NCI-H460 (cell line): ENCODE measurements at regions not wholly inside any gene's neighbourhood (a gene's known extent, or its start where the extent isn't known, plus 50 kb on each side); places are given as distances from the start of the nearest gene placed in this dataset.

Experiments
- DNase-seq: peaks from one replicate; pipeline ENCODE4 v3.0.0-alpha.2; 2016; ENCODE audit warnings: low read depth; ENCODE audit errors: extremely low read depth

DNA sequence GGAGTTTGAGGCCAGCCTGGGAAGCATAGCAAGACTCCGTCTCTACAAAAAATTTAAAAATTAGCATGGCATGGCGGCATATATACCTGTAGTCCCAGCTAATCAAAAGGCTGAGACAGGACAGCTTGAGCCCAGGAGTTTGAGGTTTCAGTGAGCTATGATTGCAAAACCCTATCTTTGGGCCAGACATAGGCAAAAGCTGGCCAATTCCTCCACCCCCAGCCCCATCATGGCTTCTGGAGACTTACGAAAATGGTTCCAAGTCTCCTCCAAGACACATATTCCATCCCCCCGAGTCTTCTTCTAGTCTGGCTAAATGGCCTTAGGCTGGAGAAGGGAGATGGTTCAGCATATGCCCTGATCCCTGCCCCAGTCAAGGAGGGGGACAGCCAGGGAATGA lies 172.8 kb upstream of the HAAO start:
- DNase-seq: no peak

DNA sequence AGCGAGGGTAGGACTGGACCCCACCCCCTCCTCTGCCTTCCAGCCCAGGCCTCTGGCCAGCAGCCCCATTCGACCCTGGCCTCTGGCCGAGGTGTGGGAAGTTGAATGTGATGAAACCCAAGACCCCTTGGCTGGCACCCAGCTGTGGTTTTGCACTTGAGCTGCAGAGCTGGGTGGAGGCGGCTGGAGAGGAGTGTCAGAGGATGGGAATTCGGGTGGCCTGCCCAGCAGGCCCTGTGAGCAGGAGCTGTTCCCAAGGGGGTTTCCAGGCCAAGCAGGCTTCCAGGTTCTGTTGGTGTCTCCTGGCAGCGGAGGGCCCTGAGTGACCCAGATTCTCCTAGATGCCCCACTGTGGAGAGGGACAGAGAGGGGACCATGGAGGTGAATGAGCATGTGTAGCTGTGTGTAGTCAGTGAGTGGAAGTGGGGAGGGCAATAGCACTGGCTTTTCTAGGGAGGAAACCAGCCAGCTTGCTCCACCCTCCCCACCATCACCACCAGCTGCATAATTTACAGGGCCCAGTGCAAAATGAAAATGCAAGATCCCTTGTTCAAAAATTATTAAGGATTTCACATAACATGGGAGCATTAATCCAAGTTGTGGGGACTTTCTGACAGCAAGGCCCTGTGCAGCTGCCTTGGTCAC lies 172.2 kb upstream of the HAAO start:
- DNase-seq: no peak

DNA sequence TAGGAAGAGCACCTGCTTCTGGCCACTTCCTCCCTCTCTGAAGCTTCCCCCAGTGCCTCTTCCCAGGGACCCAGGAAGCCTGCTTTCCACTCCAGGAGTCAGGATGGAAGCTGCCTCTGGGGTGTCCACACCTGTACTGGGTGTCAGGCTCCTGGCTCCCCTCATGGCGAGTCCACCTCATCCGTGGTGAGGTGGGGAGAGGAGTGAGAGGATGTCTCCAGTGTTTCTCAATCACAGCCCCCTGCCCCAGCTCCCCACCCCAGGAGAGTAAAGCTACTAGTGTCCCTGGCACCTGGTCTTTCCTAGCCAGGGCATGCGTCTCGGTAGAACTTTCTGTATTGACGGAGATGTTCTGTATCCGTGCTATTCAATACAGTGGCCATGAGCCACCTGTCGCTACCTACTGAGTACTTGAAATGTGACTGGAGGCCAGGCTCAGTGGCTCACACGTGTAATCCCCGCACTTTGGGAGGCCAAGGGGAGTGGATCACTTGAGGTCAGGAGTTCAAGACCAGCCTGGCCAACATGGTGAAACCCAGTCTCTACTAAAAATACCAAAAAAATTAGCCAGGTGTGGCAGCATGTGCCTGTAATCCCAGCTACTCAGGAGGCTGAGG lies 171.2 kb upstream of the HAAO start:
- DNase-seq: no peak

GRCh38 chr2:42962508-42962953 lies 170.1 kb upstream of the HAAO start:
- no peak for DNase-seq

DNA sequence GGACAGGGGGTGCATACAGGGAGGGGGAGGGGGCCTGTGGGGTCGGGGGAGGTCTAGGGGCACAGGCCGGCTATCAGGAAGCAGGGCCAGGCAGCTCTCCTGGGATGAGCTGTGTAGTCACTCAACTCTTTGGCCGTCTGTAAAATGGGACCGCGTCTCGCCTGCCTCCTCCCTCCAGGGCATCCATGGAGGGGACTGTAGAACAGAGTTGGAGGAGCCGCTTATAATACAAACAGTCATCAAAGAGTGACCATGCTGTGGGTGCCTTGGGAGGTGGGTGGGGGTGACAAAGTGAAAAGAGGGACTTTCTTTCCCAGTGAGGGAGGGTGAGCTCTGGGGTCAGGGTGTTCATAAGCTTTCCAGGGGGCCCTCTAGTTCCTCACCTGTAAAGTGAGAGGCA lies 169.6 kb upstream of the HAAO start:
- no peak for DNase-seq

GRCh38 chr2:42961385-42961811 lies 169.0 kb upstream of the HAAO start:
- DNase-seq: no peak

- DNase-seq: no peak
These were observed 168.4 kb upstream of the HAAO start for GRCh38 chr2:42960842-42961180.

DNA sequence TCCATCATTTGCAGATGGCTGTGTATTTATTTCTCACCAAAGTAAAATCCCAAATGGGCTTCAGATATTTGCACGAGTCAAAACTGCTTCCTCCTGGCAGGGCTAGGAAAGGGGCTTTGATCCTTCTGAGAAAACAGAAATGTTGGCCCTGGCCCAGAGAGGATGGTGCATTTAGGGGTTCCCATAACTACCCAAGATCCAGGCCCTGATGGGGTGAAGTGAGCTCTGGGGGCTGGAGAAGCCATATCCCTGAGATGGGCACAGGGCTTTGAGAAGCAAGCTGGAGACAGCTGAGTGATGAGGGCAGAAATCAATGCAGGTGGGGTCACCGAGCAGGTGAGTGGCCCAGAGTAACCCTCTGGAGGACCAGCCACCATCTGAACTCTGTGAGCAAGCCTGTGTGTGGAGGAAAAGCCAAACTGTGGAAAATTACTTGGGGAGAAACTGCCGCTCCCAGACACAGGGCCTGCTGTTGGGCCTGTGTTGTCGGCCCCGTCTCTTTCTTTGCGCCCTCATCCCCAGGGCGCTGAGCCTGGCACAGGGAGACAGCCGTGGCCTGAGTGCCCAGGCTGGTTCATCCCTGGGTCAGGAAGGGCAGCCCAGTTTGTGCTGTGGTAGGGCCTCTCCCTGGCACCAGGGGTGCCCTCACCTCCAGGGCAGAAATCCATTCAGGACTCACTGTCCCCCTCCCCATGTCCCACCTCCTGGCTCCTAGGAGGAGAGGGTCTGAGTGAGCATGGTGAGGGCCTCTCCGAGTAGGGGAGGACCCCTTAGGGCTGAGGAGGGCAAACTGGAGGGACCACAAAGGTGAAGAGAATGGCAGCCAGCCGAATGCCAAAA lies 167.8 kb upstream of the HAAO start:
- DNase-seq: no peak

DNA sequence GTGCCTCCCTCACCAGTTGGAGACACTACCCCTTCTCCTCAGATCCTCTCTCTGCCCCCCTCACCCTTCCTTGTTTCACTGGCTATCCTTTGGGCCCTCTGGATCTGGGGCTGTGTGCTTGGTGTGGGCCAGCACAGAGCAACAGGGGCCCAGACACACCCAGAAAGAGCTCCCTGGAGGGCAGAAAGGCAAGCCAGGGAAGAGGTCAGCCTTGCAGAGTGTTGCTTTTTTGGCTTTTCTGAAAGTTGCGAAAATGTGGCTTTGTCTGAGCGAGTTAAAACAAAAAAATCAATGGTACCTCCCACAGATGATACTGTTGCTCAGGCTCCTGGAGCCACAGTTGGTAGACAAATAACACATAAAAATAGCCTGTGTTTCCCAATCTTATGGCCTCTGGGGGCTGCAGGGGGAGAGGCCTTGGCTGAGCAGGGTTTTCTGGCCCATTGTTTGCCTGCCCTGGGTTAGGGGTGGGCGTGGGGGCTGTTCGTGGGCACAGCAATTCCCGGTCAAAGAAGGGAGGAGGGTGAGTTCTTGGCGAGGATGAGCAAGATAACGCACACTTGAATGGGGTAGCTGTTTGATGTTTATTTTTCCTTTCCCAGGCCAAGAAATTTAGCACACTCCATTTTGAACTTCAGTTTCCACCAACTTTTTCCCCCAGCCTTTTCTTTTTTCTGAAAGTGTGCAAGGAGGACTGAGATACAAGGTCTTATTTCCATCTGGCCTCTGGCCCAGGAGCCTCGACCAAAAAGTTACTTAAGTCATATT lies 167.0 kb upstream of the HAAO start:
- no peak for DNase-seq

GRCh38 chr2:42958741-42959233 lies 166.4 kb upstream of the HAAO start:
- no peak for DNase-seq

- no peak for DNase-seq
These were observed 165.5 kb upstream of the HAAO start for GRCh38 chr2:42957861-42958301.

- DNase-seq: no peak
These were observed 164.9 kb upstream of the HAAO start for GRCh38 chr2:42957109-42957860.

- no peak for DNase-seq
These were observed 162.0 kb upstream of the HAAO start for GRCh38 chr2:42954227-42954962.

- DNase-seq: no peak
These were observed 160.8 kb upstream of the HAAO start for GRCh38 chr2:42953216-42953615.

DNA sequence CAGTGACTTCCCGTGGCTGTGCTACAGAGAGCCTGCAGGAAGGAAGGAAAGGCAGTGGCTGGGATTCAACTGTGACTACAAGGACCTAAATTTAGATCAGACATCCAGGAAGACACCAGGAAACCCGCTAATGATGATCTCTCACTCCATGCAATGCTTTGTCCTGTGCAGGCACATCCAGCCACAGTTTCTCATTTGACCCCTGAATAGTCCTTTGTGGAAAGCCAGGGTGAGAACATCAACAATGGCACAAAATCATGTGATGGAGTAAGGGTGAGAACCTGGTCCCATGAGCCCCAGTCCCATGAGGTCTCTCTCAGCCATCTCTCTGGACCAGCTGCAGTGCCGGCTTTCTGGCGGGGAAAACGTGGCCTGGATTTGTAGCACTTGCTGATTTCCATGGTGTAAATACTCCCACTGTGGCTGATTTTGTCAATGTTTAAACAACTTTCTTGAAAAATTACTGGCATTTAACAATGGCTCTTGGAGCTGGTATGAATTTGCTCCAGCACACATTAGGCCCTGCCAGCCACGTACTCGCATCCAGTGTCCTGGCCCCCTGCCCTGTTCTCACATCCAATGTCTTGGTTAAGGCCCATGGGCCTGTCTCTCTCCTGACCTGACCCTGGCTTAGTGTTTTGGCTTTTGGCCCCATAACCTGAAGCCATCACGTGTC lies 159.0 kb upstream of the HAAO start:
- no peak for DNase-seq

GRCh38 chr2:42949125-42949524 lies 156.7 kb upstream of the HAAO start:
- DNase-seq: no peak

GRCh38 chr2:42947809-42948600 lies 155.6 kb upstream of the HAAO start:
- DNase-seq: no peak

DNA sequence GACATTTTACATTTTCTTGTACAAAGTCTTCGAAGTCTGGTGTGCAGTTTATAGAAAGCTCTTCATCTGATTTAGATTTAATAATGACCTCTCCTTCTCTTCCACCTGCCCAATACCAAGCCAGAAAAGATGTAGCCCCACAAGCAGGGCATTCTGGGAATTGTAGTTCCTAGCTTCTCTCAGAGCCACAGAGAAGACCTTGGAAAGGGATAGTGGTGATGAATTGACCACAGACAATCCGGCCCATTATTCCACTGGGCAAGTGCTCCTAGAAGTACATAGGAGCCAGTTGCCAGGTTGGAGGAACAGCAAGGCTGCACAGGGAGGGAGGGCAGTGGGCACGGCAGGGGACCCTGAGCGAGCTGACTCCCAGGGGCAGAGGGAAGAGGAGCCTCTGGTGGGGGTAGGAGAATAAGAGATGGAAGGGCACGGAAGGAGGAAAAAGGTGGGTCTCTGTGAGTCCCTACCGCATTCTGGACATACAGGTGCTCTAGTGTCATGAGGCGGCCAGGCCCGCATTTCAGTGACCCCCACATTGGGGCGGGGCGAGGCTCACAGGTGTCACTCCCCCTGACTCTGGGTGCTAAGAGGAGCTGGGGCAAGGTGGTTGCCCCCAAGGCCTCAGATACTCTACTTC lies 152.5 kb upstream of the HAAO start:
- DNase-seq: no peak
